ENCODE measurements at regions not wholly inside any gene's neighbourhood (a gene's known extent, or its start where the extent isn't known, plus 50 kb on each side); places are given as distances from the start of the nearest gene placed in this dataset.

GRCh38 chr4:111466811-111467604, 678.2 kb upstream of the FAM241A start:
- peak; percentile 71 for DNase-seq
- no CpG with 5 or more reads among the region's 2 CpGs for WGBS (ENCODE audit: insufficient coverage)
- peaks cover 5% of the 10 kb centered on the region for H3K9me3 ChIP-seq (replicated peaks; ENCODE audit: control insufficient read depth, low read depth, low read length)
- no peak overlapping the region for H3K4me3 ChIP-seq (ENCODE audit: low read length)
- no peaks in the 10 kb centered on the region for H3K4me1 ChIP-seq (ENCODE audit: control insufficient read depth, insufficient read depth, low read length)
- H3K27me3 ChIP-seq (ENCODE audit: control insufficient read depth, insufficient read depth, low read length): no peaks in the 10 kb centered on the region
- no peaks in the 10 kb centered on the region for H3K36me3 ChIP-seq (ENCODE audit: control insufficient read depth, insufficient read depth, low read length)
- H3K27ac ChIP-seq (ENCODE audit: low read length): no peak overlapping the region

DNA sequence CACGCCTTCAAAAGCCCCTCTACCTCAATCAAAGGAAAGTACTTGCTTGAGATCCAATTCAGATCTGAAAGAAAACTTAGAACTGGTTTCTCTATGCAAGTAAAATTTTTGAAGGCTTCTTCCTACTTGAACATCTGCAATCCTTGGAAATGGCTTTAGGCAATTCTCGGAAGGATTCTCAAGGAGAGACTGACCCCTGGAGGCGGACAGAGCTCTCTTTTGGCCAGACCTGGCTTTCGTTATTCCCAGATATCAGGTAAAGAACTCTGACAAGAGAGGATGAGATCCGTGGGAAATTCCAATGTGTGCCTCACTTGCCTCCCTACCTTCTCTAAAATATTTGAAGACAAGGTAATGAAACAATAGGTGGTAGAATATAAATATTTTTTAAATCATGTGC, 670.3 kb upstream of the FAM241A start:
- Histone ChIP-seq H3K36me3 (ENCODE audit: control insufficient read depth, insufficient read depth, low read length) (no peaks in the 10 kb centered on the region), H3K4me3 (ENCODE audit: low read length) (no peak overlapping the region), H3K9me3 (replicated peaks; ENCODE audit: control insufficient read depth, low read depth, low read length) (no peaks in the 10 kb centered on the region), H3K27ac (ENCODE audit: low read length) (no peak overlapping the region), H3K27me3 (ENCODE audit: control insufficient read depth, insufficient read depth, low read length) (no peaks in the 10 kb centered on the region), H3K4me1 (ENCODE audit: control insufficient read depth, insufficient read depth, low read length) (no peaks in the 10 kb centered on the region)
- WGBS (ENCODE audit: insufficient coverage): 17% methylated on average over 2 of the region's 5 CpGs
- DNase-seq: peak; percentile 54

DNA sequence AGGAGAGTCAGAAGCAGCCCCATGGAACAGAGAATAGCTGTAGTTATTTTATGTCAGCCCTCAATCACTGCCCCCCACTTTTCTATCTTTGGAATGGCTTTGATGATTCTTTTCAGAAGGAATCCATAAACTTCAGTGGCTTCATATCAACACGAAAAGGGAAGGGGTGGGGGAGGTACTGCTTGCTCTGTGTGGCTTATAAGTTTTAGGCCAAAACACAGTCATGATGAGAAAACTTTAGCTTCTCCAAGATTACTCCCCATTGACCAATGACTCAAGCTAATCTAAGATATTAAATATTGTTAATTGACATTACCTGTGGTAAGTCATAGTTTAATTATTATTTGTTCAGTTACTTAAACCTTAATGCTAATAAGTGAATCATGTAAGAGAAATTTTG, 669.6 kb upstream of the FAM241A start:
- H3K9me3 ChIP-seq (replicated peaks; ENCODE audit: control insufficient read depth, low read depth, low read length): no peaks in the 10 kb centered on the region
- no peak for DNase-seq
- no CpG with 5 or more reads among the region's 1 CpG for WGBS (ENCODE audit: insufficient coverage)

DNA sequence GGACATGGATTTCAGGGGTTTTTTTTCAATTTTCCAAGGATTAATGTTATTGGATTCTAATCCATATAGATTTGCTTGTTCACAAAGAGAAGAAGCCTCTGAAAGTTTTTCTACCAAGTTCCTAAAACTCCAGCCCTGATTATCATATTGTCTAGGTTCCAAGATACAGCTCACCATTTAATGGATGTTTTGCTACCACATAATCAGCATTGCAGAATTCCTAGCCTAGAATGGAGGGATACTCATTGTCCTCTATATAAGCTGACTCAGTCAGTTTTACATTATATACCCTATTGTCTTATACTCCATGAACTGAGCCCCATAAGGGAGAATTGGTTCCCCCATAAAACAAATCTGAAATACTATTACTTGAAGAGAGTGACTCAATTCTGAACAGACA, 664.7 kb upstream of the FAM241A start:
- H3K4me3 ChIP-seq (ENCODE audit: low read length): no peak overlapping the region
- H3K27me3 ChIP-seq (ENCODE audit: control insufficient read depth, insufficient read depth, low read length): no peaks in the 10 kb centered on the region
- DNase-seq: no peak
- H3K9me3 ChIP-seq (replicated peaks; ENCODE audit: control insufficient read depth, low read depth, low read length): no peaks in the 10 kb centered on the region
- H3K27ac ChIP-seq (ENCODE audit: low read length): no peak overlapping the region
- H3K4me1 ChIP-seq (ENCODE audit: control insufficient read depth, insufficient read depth, low read length): no peaks in the 10 kb centered on the region
- H3K36me3 ChIP-seq (ENCODE audit: control insufficient read depth, insufficient read depth, low read length): no peaks in the 10 kb centered on the region

More for the DNA sequence above, 669.6 kb upstream of the FAM241A start:
- Histone ChIP-seq H3K4me1 (ENCODE audit: control insufficient read depth, insufficient read depth, low read length) (no peaks in the 10 kb centered on the region), H3K36me3 (ENCODE audit: control insufficient read depth, insufficient read depth, low read length) (no peaks in the 10 kb centered on the region), H3K4me3 (ENCODE audit: low read length) (no peak overlapping the region), H3K27me3 (ENCODE audit: control insufficient read depth, insufficient read depth, low read length) (no peaks in the 10 kb centered on the region), H3K27ac (ENCODE audit: low read length) (no peak overlapping the region)

GRCh38 chr4:111483375-111484169, 661.7 kb upstream of the FAM241A start:
- Histone ChIP-seq H3K4me1 (ENCODE audit: control insufficient read depth, insufficient read depth, low read length) (no peaks in the 10 kb centered on the region), H3K4me3 (ENCODE audit: low read length) (no peak overlapping the region), H3K9me3 (replicated peaks; ENCODE audit: control insufficient read depth, low read depth, low read length) (no peaks in the 10 kb centered on the region), H3K36me3 (ENCODE audit: control insufficient read depth, insufficient read depth, low read length) (no peaks in the 10 kb centered on the region), H3K27ac (ENCODE audit: low read length) (no peak overlapping the region), H3K27me3 (ENCODE audit: control insufficient read depth, insufficient read depth, low read length) (no peaks in the 10 kb centered on the region)
- WGBS (ENCODE audit: insufficient coverage): 85% methylated on average over 6 of the region's 8 CpGs
- DNase-seq: no peak

DNA sequence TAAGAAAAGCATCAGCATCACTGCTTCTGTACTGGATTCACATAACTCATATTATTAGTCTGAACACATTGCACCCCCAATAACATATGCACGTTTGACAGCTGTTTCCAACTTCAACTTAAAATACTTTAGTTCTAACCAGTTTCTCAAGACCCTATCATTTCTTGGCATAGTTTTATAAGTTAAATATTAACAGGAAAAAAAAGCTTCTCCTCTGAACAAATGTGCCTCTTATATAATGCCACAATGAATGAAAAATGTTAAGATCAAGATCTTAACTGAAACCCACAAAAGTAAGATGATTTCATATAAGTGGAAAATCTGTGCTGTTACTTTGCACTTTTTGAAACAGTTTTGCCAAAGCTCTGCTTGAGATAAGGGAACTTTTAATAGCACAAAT, 652.8 kb upstream of the FAM241A start:
- DNase-seq: no peak
- Histone ChIP-seq H3K36me3 (ENCODE audit: control insufficient read depth, insufficient read depth, low read length) (no peaks in the 10 kb centered on the region), H3K27ac (ENCODE audit: low read length) (no peak overlapping the region), H3K4me3 (ENCODE audit: low read length) (no peak overlapping the region), H3K4me1 (ENCODE audit: control insufficient read depth, insufficient read depth, low read length) (no peaks in the 10 kb centered on the region), H3K27me3 (ENCODE audit: control insufficient read depth, insufficient read depth, low read length) (no peaks in the 10 kb centered on the region), H3K9me3 (replicated peaks; ENCODE audit: control insufficient read depth, low read depth, low read length) (no peaks in the 10 kb centered on the region)
- no CpG with 5 or more reads among the region's 1 CpG for WGBS (ENCODE audit: insufficient coverage)

- Histone ChIP-seq H3K36me3 (ENCODE audit: control insufficient read depth, insufficient read depth, low read length) (no peaks in the 10 kb centered on the region), H3K4me1 (ENCODE audit: control insufficient read depth, insufficient read depth, low read length) (no peaks in the 10 kb centered on the region), H3K27ac (ENCODE audit: low read length) (no peak overlapping the region), H3K9me3 (replicated peaks; ENCODE audit: control insufficient read depth, low read depth, low read length) (no peaks in the 10 kb centered on the region), H3K27me3 (ENCODE audit: control insufficient read depth, insufficient read depth, low read length) (no peaks in the 10 kb centered on the region), H3K4me3 (ENCODE audit: low read length) (no peak overlapping the region)
- WGBS (ENCODE audit: insufficient coverage): no CpG with 5 or more reads among the region's 2 CpGs
- no peak for DNase-seq
Measured at GRCh38 chr4:111494471-111494870, 650.8 kb upstream of the FAM241A start.

- DNase-seq: peak; percentile 8
- no peaks in the 10 kb centered on the region for H3K36me3 ChIP-seq (ENCODE audit: control insufficient read depth, insufficient read depth, low read length)
- no peaks in the 10 kb centered on the region for H3K27me3 ChIP-seq (ENCODE audit: control insufficient read depth, insufficient read depth, low read length)
- H3K4me3 ChIP-seq (ENCODE audit: low read length): no peak overlapping the region
- no peaks in the 10 kb centered on the region for H3K4me1 ChIP-seq (ENCODE audit: control insufficient read depth, insufficient read depth, low read length)
- no peak overlapping the region for H3K27ac ChIP-seq (ENCODE audit: low read length)
- H3K9me3 ChIP-seq (replicated peaks; ENCODE audit: control insufficient read depth, low read depth, low read length): no peaks in the 10 kb centered on the region
- WGBS (ENCODE audit: insufficient coverage): no CpG with 5 or more reads among the region's 1 CpG
Measured at GRCh38 chr4:111494971-111495370, 650.3 kb upstream of the FAM241A start.

DNA sequence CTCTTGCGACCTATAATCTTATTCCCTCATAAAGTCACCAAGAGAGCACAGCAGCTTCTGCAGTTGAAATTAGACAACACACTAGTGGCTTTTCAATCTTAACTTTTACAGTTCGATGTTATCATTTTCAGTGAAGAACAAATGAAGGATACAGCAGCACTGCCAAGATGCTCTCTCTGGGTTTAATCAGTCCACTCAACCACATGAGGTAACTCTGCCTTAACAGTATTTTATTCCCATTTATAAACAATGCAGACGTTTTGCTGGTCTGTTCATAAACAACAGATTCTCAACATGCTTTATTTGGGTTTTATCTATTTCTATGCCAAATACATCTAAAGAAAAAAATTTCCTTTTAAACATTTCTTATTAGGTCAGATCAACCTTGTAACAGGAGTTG, 646.0 kb upstream of the FAM241A start:
- no peak overlapping the region for H3K4me3 ChIP-seq (ENCODE audit: low read length)
- no peaks in the 10 kb centered on the region for H3K9me3 ChIP-seq (replicated peaks; ENCODE audit: control insufficient read depth, low read depth, low read length)
- DNase-seq: no peak
- no peaks in the 10 kb centered on the region for H3K4me1 ChIP-seq (ENCODE audit: control insufficient read depth, insufficient read depth, low read length)
- H3K36me3 ChIP-seq (ENCODE audit: control insufficient read depth, insufficient read depth, low read length): no peaks in the 10 kb centered on the region
- H3K27me3 ChIP-seq (ENCODE audit: control insufficient read depth, insufficient read depth, low read length): no peaks in the 10 kb centered on the region
- WGBS (ENCODE audit: insufficient coverage): no CpG with 5 or more reads among the region's 3 CpGs
- no peak overlapping the region for H3K27ac ChIP-seq (ENCODE audit: low read length)

DNA sequence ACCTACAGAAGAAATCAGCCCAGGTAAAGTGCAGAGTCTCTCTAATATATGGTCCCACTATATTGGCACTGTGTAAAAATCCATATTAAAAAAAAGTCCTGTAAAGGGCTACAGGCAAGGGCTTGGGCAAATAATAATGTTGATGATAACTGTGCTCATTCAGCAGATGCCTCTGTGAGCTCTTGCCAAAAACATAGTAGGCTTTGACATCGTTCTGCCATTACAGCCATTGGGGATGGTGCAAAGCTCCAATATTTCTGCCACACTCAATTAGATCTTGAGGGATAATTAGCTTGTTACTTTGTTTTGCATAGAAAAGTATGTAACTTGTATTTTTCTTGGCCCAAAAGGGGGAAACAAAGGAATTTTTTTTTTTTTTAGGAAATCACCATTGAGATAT, 645.5 kb upstream of the FAM241A start:
- H3K4me3 ChIP-seq (ENCODE audit: low read length): no peak overlapping the region
- H3K27me3 ChIP-seq (ENCODE audit: control insufficient read depth, insufficient read depth, low read length): no peaks in the 10 kb centered on the region
- H3K9me3 ChIP-seq (replicated peaks; ENCODE audit: control insufficient read depth, low read depth, low read length): no peaks in the 10 kb centered on the region
- DNase-seq: no peak
- no CpG with 5 or more reads among the region's 1 CpG for WGBS (ENCODE audit: insufficient coverage)
- H3K36me3 ChIP-seq (ENCODE audit: control insufficient read depth, insufficient read depth, low read length): no peaks in the 10 kb centered on the region
- H3K27ac ChIP-seq (ENCODE audit: low read length): no peak overlapping the region
- H3K4me1 ChIP-seq (ENCODE audit: control insufficient read depth, insufficient read depth, low read length): no peaks in the 10 kb centered on the region
